ENCODE measurements at regions not wholly inside any gene's neighbourhood (a gene's known extent, or its start where the extent isn't known, plus 50 kb on each side); places are given as distances from the start of the nearest gene placed in this dataset.
"Not testable (repeated sequence)": the region's sequence is repeated elsewhere in the genome, so short reads cannot be mapped to it uniquely, and the experiment has no call there.

- TF ChIP-seq CTCF (IDR thresholded peaks at IDR 0.05; ENCODE audit: insufficient read depth, low read depth, low read length, missing control alignments) = no peak
- peak; percentile 46 for DNase-seq (ENCODE audit: low read depth)
- no peak overlapping the region for H3K4me3 ChIP-seq (ENCODE audit: low read length)
Measured at GRCh38 chr5:155140646-155141045, 127.1 kb downstream of the KIF4B start.

DNA sequence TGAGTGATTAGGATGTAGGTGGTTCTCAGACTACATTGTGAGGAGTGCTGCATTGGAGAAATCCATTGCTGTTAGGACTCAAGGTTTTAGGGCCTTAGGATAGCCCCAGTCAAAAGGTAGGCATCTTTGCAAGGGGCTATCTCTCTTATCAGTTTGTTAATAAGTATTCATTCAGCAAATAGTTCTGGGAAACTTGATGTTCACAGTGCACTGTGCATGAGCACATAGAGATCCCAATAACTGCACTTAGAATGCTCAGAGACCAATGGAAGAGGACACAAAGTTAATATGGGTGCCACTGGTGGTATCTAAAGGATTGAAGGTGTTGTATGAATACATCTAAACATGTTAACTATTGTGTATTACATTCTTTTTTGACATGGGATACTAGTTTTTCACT is 131.4 kb downstream of the KIF4B start:
- DNase-seq (ENCODE audit: low read depth) = no peak
- TF ChIP-seq CTCF (IDR thresholded peaks at IDR 0.05; ENCODE audit: insufficient read depth, low read depth, low read length, missing control alignments) = no peak
- H3K4me3 ChIP-seq (ENCODE audit: low read length) = no peak overlapping the region

- peak; percentile 29 for TF ChIP-seq CTCF (IDR thresholded peaks at IDR 0.05; ENCODE audit: insufficient read depth, low read depth, low read length, missing control alignments)
- H3K4me3 ChIP-seq (ENCODE audit: low read length) = no peak overlapping the region
- DNase-seq (ENCODE audit: low read depth) = peak; percentile 18
Measured at GRCh38 chr5:155147222-155147621, 133.7 kb downstream of the KIF4B start.

DNA sequence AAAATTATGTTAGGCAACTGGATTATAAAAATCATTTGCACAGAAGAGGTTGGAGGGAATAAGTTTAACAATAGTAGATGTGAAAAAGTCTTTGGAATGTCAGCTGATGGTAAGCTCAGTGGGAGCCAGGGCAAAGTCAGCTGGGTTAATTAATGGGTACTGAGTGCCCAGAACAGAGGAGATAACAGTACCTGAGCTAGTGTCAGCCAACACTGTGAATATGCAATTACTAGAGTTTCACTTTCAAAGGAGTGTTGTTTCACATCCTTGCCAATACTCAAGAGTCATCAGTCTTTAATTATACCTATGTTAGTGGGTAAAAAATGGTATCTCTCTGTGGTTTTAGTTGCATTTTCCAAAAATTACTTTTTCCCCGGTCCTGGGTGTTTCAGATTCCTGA is 135.1 kb downstream of the KIF4B start:
- H3K4me3 ChIP-seq (ENCODE audit: low read length) = no peak overlapping the region
- TF ChIP-seq CTCF (IDR thresholded peaks at IDR 0.05; ENCODE audit: insufficient read depth, low read depth, low read length, missing control alignments) = no peak
- no peak for DNase-seq (ENCODE audit: low read depth)

DNA sequence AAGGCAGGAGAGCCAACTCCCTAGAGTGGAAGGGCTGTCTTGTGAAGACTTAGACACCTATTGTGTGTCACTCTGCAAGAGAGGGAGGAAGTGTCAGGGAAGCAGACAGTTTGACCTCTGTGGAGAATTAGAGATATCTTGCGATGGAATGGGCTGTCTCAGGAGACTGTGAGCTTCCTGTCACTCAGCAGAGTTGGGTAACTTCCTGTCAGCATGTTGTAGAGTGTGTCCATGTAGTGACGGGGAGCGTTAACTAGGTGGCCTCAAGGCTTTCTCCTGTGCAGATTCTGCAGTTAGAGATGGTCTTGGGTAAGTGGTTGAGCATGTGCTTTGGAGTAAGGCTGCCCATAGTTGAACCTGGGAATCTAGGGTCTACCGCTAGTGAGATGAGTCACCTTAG is 136.5 kb downstream of the KIF4B start:
- no peak overlapping the region for H3K4me3 ChIP-seq (ENCODE audit: low read length)
- no peak for DNase-seq (ENCODE audit: low read depth)
- TF ChIP-seq CTCF (IDR thresholded peaks at IDR 0.05; ENCODE audit: insufficient read depth, low read depth, low read length, missing control alignments) = no peak

GRCh38 chr5:155154973-155155372 is 141.4 kb downstream of the KIF4B start:
- no peak overlapping the region for H3K4me3 ChIP-seq (ENCODE audit: low read length)
- DNase-seq (ENCODE audit: low read depth) = no peak

GRCh38 chr5:155163084-155163483 is 149.5 kb downstream of the KIF4B start:
- DNase-seq (ENCODE audit: low read depth); H3K4me3 ChIP-seq (ENCODE audit: low read length): not testable (repeated sequence)

More at GRCh38 chr5:155154973-155155372, 141.4 kb downstream of the KIF4B start:
- no peak for TF ChIP-seq CTCF (IDR thresholded peaks at IDR 0.05; ENCODE audit: insufficient read depth, low read depth, low read length, missing control alignments)

DNA sequence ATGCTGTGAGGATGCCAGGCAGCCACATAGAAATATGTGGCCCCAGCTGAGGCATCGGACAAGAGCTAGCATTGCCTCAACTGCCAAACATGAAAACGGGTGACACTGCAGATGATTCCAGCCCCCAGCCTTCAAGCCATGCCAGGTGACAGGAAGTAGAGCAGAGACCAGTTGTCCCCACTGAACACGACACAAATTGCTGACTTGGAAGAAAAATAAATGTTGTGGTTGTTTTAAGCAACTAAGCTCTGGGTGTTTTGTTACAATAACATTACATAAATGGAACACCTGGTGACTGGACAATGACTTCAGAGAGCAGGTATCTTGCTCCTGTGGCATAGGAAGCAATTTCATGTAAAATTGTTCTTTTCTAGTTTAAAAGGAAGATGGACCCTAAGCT is 154.2 kb downstream of the KIF4B start:
- no peak overlapping the region for H3K4me3 ChIP-seq (ENCODE audit: low read length)
- no peak for DNase-seq (ENCODE audit: low read depth)
- no peak for TF ChIP-seq CTCF (IDR thresholded peaks at IDR 0.05; ENCODE audit: insufficient read depth, low read depth, low read length, missing control alignments)
